ENCODE measurements at regions not wholly inside any gene's neighbourhood (a gene's known extent, or its start where the extent isn't known, plus 50 kb on each side); places are given as distances from the start of the nearest gene placed in this dataset.

GRCh38 chr9:87137718-87138117, 190.4 kb upstream of the GAS1 start:
- H3K27ac Mint-ChIP-seq, result no peak overlapping the region
- no peak overlapping the region for H2AFZ ChIP-seq (ENCODE audit: low read length)
- no peak overlapping the region for H2BK12ac ChIP-seq (ENCODE audit: insufficient read length, low read depth, low read length)
- H2AK5ac ChIP-seq (ENCODE audit: insufficient read length, low read length), result no peak overlapping the region
- no peaks in the 10 kb centered on the region for H3K9me3 ChIP-seq (ENCODE audit: control insufficient read depth, low read depth, low read length)
- no peak for TF ChIP-seq CTCF (conservative IDR thresholded peaks at IDR 0.05)
- H3K4me1 ChIP-seq (ENCODE audit: insufficient read depth, low read length), result no peaks in the 10 kb centered on the region
- no peaks in the 10 kb centered on the region for H3K27me3 ChIP-seq (ENCODE audit: insufficient read depth, low read length)
- no peak overlapping the region for H3K18ac ChIP-seq (ENCODE audit: insufficient read length, low read depth, low read length)
- H3K79me2 ChIP-seq (ENCODE audit: insufficient read depth, low read length), result no peaks in the 10 kb centered on the region
- no peak overlapping the region for H3K27ac ChIP-seq (ENCODE audit: insufficient read length, low read depth, low read length)
- no peak overlapping the region for H3K23ac ChIP-seq (ENCODE audit: insufficient read length, low read depth, low read length)
- no peak overlapping the region for H2BK5ac ChIP-seq (ENCODE audit: insufficient read length, low read length)
- no peaks in the 10 kb centered on the region for H3K79me1 ChIP-seq (ENCODE audit: insufficient read depth, low read depth, low read length, poor library complexity, severe bottlenecking)
- H4K20me1 ChIP-seq (ENCODE audit: control insufficient read depth, insufficient read depth, insufficient read length), result no peaks in the 10 kb centered on the region
- H3K56ac ChIP-seq (ENCODE audit: insufficient read length, low read depth, low read length), result no peak overlapping the region
- H3K4me3 Mint-ChIP-seq, result no peak overlapping the region
- no CpG with 5 or more reads among the region's 4 CpGs for WGBS (ENCODE audit: extremely low coverage, insufficient read length, low lambda C conversion rate)
- no peaks in the 10 kb centered on the region for H3K23me2 ChIP-seq (ENCODE audit: insufficient read length, low read depth, low read length, poor library complexity, severe bottlenecking)
- no peak overlapping the region for H2BK15ac ChIP-seq (ENCODE audit: low read depth, low read length)
- DNase-seq, result no peak
- no peak overlapping the region for H3K4ac ChIP-seq (ENCODE audit: low read depth, low read length)
- peaks cover 10% of the 10 kb centered on the region for H3K27me3 Mint-ChIP-seq (ENCODE audit: low read depth)
- no peak overlapping the region for H4K8ac ChIP-seq (replicated peaks; ENCODE audit: insufficient read length, low read depth, low read length)
- peaks cover 6% of the 10 kb centered on the region in 2 experiments; a peak in 3 of 4 replicates for H3K4me1 Mint-ChIP-seq
- no peak overlapping the region for H3T11ph ChIP-seq (ENCODE audit: low read length)
- H3K36me3 Mint-ChIP-seq (ENCODE audit: insufficient read depth in 1 of 3, low read depth in 3 of 3), result no peaks in the 10 kb centered on the region
- no peak overlapping the region for H3K4me2 ChIP-seq (ENCODE audit: insufficient read depth, insufficient read length, low read length)
- H3K9me3 Mint-ChIP-seq, result peaks cover 2 to 8% of the 10 kb centered on the region in 2 experiments; a peak in 3 of 5 replicates
- no peak overlapping the region for H4K5ac ChIP-seq (ENCODE audit: insufficient read length, low read depth, low read length)
- H3K14ac ChIP-seq (ENCODE audit: insufficient read depth, low read length), result no peak overlapping the region
- H2BK120ac ChIP-seq (ENCODE audit: low read depth, low read length, poor library complexity, severe bottlenecking), result no peak overlapping the region
- H3K9ac ChIP-seq (ENCODE audit: extremely low read depth, insufficient read length, low read length), result no peak overlapping the region
- H4K91ac ChIP-seq (ENCODE audit: insufficient read length, low read depth, low read length), result no peak overlapping the region
- H2BK20ac ChIP-seq (ENCODE audit: low read depth, low read length, poor library complexity, severe bottlenecking), result no peak overlapping the region
